ENCODE measurements at regions not wholly inside any gene's neighbourhood (a gene's known extent, or its start where the extent isn't known, plus 50 kb on each side); places are given as distances from the start of the nearest gene placed in this dataset.

- DNase-seq (no peak), ATAC-seq (ENCODE audit: insufficient read depth, low read depth) (no peak)
- H2AFZ ChIP-seq (ENCODE audit: low read depth, low read length): no peak overlapping the region
- no peak overlapping the region for H3K4me2 ChIP-seq (ENCODE audit: insufficient read depth, low read length)
- no peaks in the 10 kb centered on the region for H3K79me2 ChIP-seq (ENCODE audit: insufficient read depth, low read length)
- no peaks in the 10 kb centered on the region for H3K36me3 ChIP-seq (ENCODE audit: insufficient read depth, low read length)
- H3K27ac ChIP-seq (ENCODE audit: low read length): no peak overlapping the region
- H4K20me1 ChIP-seq (ENCODE audit: insufficient read depth, low read length): no peaks in the 10 kb centered on the region
- H3K4me1 ChIP-seq (ENCODE audit: insufficient read depth, low read length): no peaks in the 10 kb centered on the region
- TF ChIP-seq EZH2 (IDR thresholded peaks at IDR 0.05; ENCODE audit: borderline replicate concordance, low read depth, low read length, severe bottlenecking) (no peak), CTCF (IDR thresholded peaks at IDR 0.05; ENCODE audit: borderline replicate concordance, extremely low read depth, low read length, poor library complexity, severe bottlenecking) (no peak)
- H3K9ac ChIP-seq (ENCODE audit: low read depth, low read length): no peak overlapping the region
- no peaks in the 10 kb centered on the region for H3K9me3 ChIP-seq (ENCODE audit: insufficient read depth, low read length, severe bottlenecking)
- H3K4me3 ChIP-seq (ENCODE audit: low read depth in 1 of 2, low read length in 2 of 2): no peak overlapping the region
- no peaks in the 10 kb centered on the region for H3K27me3 ChIP-seq (ENCODE audit: insufficient read depth, low read length, poor library complexity)
Measured at GRCh38 chr13:99034333-99035085, 56.6 kb upstream of the DOCK9 start.

- no peaks in the 10 kb centered on the region for H3K27me3 ChIP-seq (ENCODE audit: insufficient read depth, low read length, poor library complexity)
- H3K79me2 ChIP-seq (ENCODE audit: insufficient read depth, low read length): no peaks in the 10 kb centered on the region
- no peak overlapping the region for H2AFZ ChIP-seq (ENCODE audit: low read depth, low read length)
- ATAC-seq (ENCODE audit: insufficient read depth, low read depth): no peak
- TF ChIP-seq CTCF (IDR thresholded peaks at IDR 0.05; ENCODE audit: borderline replicate concordance, extremely low read depth, low read length, poor library complexity, severe bottlenecking) (no peak), EZH2 (IDR thresholded peaks at IDR 0.05; ENCODE audit: borderline replicate concordance, low read depth, low read length, severe bottlenecking) (no peak)
- H3K9me3 ChIP-seq (ENCODE audit: insufficient read depth, low read length, severe bottlenecking): no peaks in the 10 kb centered on the region
- no peak overlapping the region for H3K9ac ChIP-seq (ENCODE audit: low read depth, low read length)
- H4K20me1 ChIP-seq (ENCODE audit: insufficient read depth, low read length): no peaks in the 10 kb centered on the region
- H3K4me3 ChIP-seq (ENCODE audit: low read depth in 1 of 2, low read length in 2 of 2): no peak overlapping the region
- H3K27ac ChIP-seq (ENCODE audit: low read length): no peak overlapping the region
- H3K36me3 ChIP-seq (ENCODE audit: insufficient read depth, low read length): no peaks in the 10 kb centered on the region
- no peak overlapping the region for H3K4me2 ChIP-seq (ENCODE audit: insufficient read depth, low read length)
- H3K4me1 ChIP-seq (ENCODE audit: insufficient read depth, low read length): no peaks in the 10 kb centered on the region
- DNase-seq: no peak
Measured at GRCh38 chr13:99035715-99036114, 57.9 kb upstream of the DOCK9 start.

GRCh38 chr13:99037756-99038155 is 59.9 kb upstream of the DOCK9 start:
- DNase-seq: no peak
- ATAC-seq (ENCODE audit: insufficient read depth, low read depth): no peak
- Histone ChIP-seq H3K9ac (ENCODE audit: low read depth, low read length) (no peak overlapping the region), H3K27ac (ENCODE audit: low read length) (no peak overlapping the region), H2AFZ (ENCODE audit: low read depth, low read length) (no peak overlapping the region), H4K20me1 (ENCODE audit: insufficient read depth, low read length) (0 out of 2 replicates have a peak, but pooled peaks cover 5% of the 10 kb centered on the region), H3K4me3 (ENCODE audit: low read depth in 1 of 2, low read length in 2 of 2) (no peak overlapping the region), H3K36me3 (ENCODE audit: insufficient read depth, low read length) (no peaks in the 10 kb centered on the region), H3K4me1 (ENCODE audit: insufficient read depth, low read length) (no peaks in the 10 kb centered on the region), H3K79me2 (ENCODE audit: insufficient read depth, low read length) (no peaks in the 10 kb centered on the region), H3K9me3 (ENCODE audit: insufficient read depth, low read length, severe bottlenecking) (no peaks in the 10 kb centered on the region), H3K4me2 (ENCODE audit: insufficient read depth, low read length) (no peak overlapping the region), H3K27me3 (ENCODE audit: insufficient read depth, low read length, poor library complexity) (no peaks in the 10 kb centered on the region)
- TF ChIP-seq CTCF (IDR thresholded peaks at IDR 0.05; ENCODE audit: borderline replicate concordance, extremely low read depth, low read length, poor library complexity, severe bottlenecking): no peak
- no peak for TF ChIP-seq EZH2 (IDR thresholded peaks at IDR 0.05; ENCODE audit: borderline replicate concordance, low read depth, low read length, severe bottlenecking)
